WTC11 (cell line): ENCODE measurements at regions not wholly inside any gene's neighbourhood (a gene's known extent, or its start where the extent isn't known, plus 50 kb on each side); places are given as distances from the start of the nearest gene placed in this dataset.

ENCODE experiments used
- ATAC-seq: fragments of 200-7000 bp; cut with Tn5 transposase; 2 replicates; pipeline ENCODE4 v1.10.0; 2021; ENCODE audit warnings: mild to moderate bottlenecking, moderate library complexity
- CTCF ChIA-PET: fragments of 300-600 bp; sonication (Branson Sonifier 250); formaldehyde crosslinking; loops from one replicate; lab custom pipeline; 2021; ENCODE audit warnings: antibody characterized with exemption; lab: Charles Lee
- POLR2A ChIA-PET: fragments of 350-600 bp; sonication (Branson Sonifier 250); formaldehyde crosslinking; loops from one replicate; lab custom pipeline; 2021; ENCODE audit warnings: antibody characterized with exemption; lab: Charles Lee
- DNase-seq: peaks from one replicate; pipeline ENCODE4 v3.0.0; 2021; ENCODE audit warnings: low spot score
- H3K27ac Mint-ChIP-seq: 2 replicates; pipeline ENCODE4 v1.8.0; 2021; ENCODE audit warnings: mixed read lengths
- H3K27me3 Mint-ChIP-seq: 2 replicates; pipeline ENCODE4 v1.8.0; 2021; ENCODE audit warnings: low read depth, mild to moderate bottlenecking, moderate library complexity, mixed read lengths
- H3K36me3 Mint-ChIP-seq: 2 replicates; pipeline ENCODE4 v1.8.0; 2021; ENCODE audit warnings: mixed read lengths
- H3K4me1 Mint-ChIP-seq: 2 replicates; pipeline ENCODE4 v1.8.0; 2022; ENCODE audit warnings: mixed read lengths
- H3K4me3 Mint-ChIP-seq: 2 replicates; pipeline ENCODE4 v1.8.0; 2021; ENCODE audit warnings: mild to moderate bottlenecking, moderate library complexity, mixed read lengths
- H3K9me3 Mint-ChIP-seq: 2 replicates; pipeline ENCODE4 v1.8.0; 2021; ENCODE audit warnings: mixed read lengths
- AR ChIP-seq: fragments of 250-450 bp; sonication (Bioruptor Pico); IDR thresholded peaks from 2 replicates; pipeline ENCODE4 v1.9.0; 2021; ENCODE audit warnings: mild to moderate bottlenecking
- CDX4 ChIP-seq: fragments of 250-450 bp; sonication (Bioruptor Pico); IDR thresholded peaks from 2 replicates; pipeline ENCODE4 v1.9.0; 2021; ENCODE audit warnings: moderate library complexity, mild to moderate bottlenecking, inconsistent platforms, borderline replicate concordance
- E2F1 ChIP-seq: sonication (generic); formaldehyde crosslinking; IDR thresholded peaks from 2 replicates; pipeline ENCODE4 v1.8.0; 2022; ENCODE audit warnings: mild to moderate bottlenecking, missing genetic modification reagents
- ERG ChIP-seq: fragments of 250-450 bp; sonication (Bioruptor Pico); IDR thresholded peaks from 2 replicates; pipeline ENCODE4 v1.8.0; 2021; ENCODE audit warnings: mild to moderate bottlenecking
- IRF1 ChIP-seq: sonication (generic); formaldehyde crosslinking; IDR thresholded peaks from 2 replicates; pipeline ENCODE4 v1.8.0; 2023; ENCODE audit warnings: missing genetic modification reagents
- MXD4 ChIP-seq: fragments of 250-450 bp; sonication (Bioruptor Pico); IDR thresholded peaks from 2 replicates; pipeline ENCODE4 v1.8.0; 2021; ENCODE audit warnings: mild to moderate bottlenecking, moderate library complexity, borderline replicate concordance
- MYBL2 ChIP-seq: sonication (generic); formaldehyde crosslinking; IDR thresholded peaks from 2 replicates; pipeline ENCODE4 v1.8.1; 2023; ENCODE audit warnings: mild to moderate bottlenecking, moderate library complexity, missing genetic modification reagents
- NFATC4 ChIP-seq: fragments of 250-450 bp; sonication (Bioruptor Pico); IDR thresholded peaks from 2 replicates; pipeline ENCODE4 v1.9.0; 2021; ENCODE audit warnings: mild to moderate bottlenecking
- NFYB ChIP-seq: sonication (generic); formaldehyde crosslinking; conservative IDR thresholded peaks from 2 replicates; pipeline ENCODE4 v1.8.0; 2022; ENCODE audit warnings: low read depth, missing genetic modification reagents
- RORB ChIP-seq: fragments of 250-450 bp; sonication (Bioruptor Pico); IDR thresholded peaks from 2 replicates; pipeline ENCODE4 v1.9.0; 2021; ENCODE audit warnings: mild to moderate bottlenecking
- SMAD4 ChIP-seq: sonication (generic); formaldehyde crosslinking; IDR thresholded peaks from 2 replicates; pipeline ENCODE4 v1.8.0; 2022; ENCODE audit warnings: mild to moderate bottlenecking, missing genetic modification reagents
- SP1 ChIP-seq: sonication (generic); formaldehyde crosslinking; conservative IDR thresholded peaks from 2 replicates; pipeline ENCODE4 v1.8.1; 2022; ENCODE audit warnings: missing genetic modification reagents
- STAT6 ChIP-seq: sonication (generic); formaldehyde crosslinking; conservative IDR thresholded peaks from 2 replicates; pipeline ENCODE4 v1.8.1; 2023; ENCODE audit warnings: mild to moderate bottlenecking, low read depth, missing genetic modification reagents, moderate library complexity
- ZMAT4 ChIP-seq: fragments of 250-450 bp; sonication (Bioruptor Pico); IDR thresholded peaks from 2 replicates; pipeline ENCODE4 v1.9.0; 2021; ENCODE audit warnings: mild to moderate bottlenecking
- ZNF138 ChIP-seq: sonication (generic); formaldehyde crosslinking; conservative IDR thresholded peaks from 2 replicates; pipeline ENCODE4 v1.8.1; 2022; ENCODE audit warnings: mild to moderate bottlenecking, moderate library complexity, missing genetic modification reagents
- ZNF232 ChIP-seq: sonication (generic); formaldehyde crosslinking; IDR thresholded peaks from 2 replicates; pipeline ENCODE4 v1.8.0; 2022; ENCODE audit warnings: mild to moderate bottlenecking, missing genetic modification reagents
- ZNF317 ChIP-seq: sonication (generic); formaldehyde crosslinking; IDR thresholded peaks from 2 replicates; pipeline ENCODE4 v1.8.1; 2023; ENCODE audit warnings: low read depth, mild to moderate bottlenecking, moderate library complexity, missing genetic modification reagents, borderline replicate concordance
- ZNF396 ChIP-seq: fragments of 250-450 bp; sonication (Bioruptor Pico); IDR thresholded peaks from 2 replicates; pipeline ENCODE4 v1.8.0; 2021; ENCODE audit warnings: mild to moderate bottlenecking, moderate library complexity, borderline replicate concordance
- ZNF416 ChIP-seq: fragments of 250-450 bp; sonication (Bioruptor Pico); IDR thresholded peaks from 2 replicates; pipeline ENCODE4 v1.9.0; 2021; ENCODE audit warnings: mild to moderate bottlenecking, inconsistent platforms
- ZNF532 ChIP-seq: fragments of 250-450 bp; sonication (Bioruptor Pico); IDR thresholded peaks from 2 replicates; pipeline ENCODE4 v1.9.0; 2021; ENCODE audit warnings: mild to moderate bottlenecking, borderline replicate concordance
- ZNF671 ChIP-seq: fragments of 250-450 bp; sonication (Bioruptor Pico); IDR thresholded peaks from 2 replicates; pipeline ENCODE4 v1.8.0; 2021; ENCODE audit warnings: mild to moderate bottlenecking

GRCh38 chr1:189657715-189658114 is 819.9 kb downstream of the BRINP3 start (continued):
- TF ChIP-seq ZNF532 (CRISPR knock-in tag), result no peak
- TF ChIP-seq AR (CRISPR knock-in tag), result no peak
- no peak for TF ChIP-seq ZMAT4
- no peak for TF ChIP-seq MXD4 (CRISPR knock-in tag)
- TF ChIP-seq MYBL2, result no peak
- TF ChIP-seq ZNF138 (CRISPR knock-in tag), result no peak
- no peak for TF ChIP-seq E2F1 (CRISPR knock-in tag)
- no peak for TF ChIP-seq ZNF416 (CRISPR knock-in tag)
- TF ChIP-seq ZNF671 (CRISPR knock-in tag), result no peak

- DNase-seq (no peak), ATAC-seq (no peak)
- H3K27me3 Mint-ChIP-seq, result no peaks in the 10 kb centered on the region
- no peaks in the 10 kb centered on the region for H3K36me3 Mint-ChIP-seq
- H3K4me3 Mint-ChIP-seq, result no peak overlapping the region
- H3K4me1 Mint-ChIP-seq, result no peaks in the 10 kb centered on the region
- ChIA-PET POLR2A (no interaction called here), CTCF (no interaction called here)
- H3K9me3 Mint-ChIP-seq, result no peaks in the 10 kb centered on the region
- no peak overlapping the region for H3K27ac Mint-ChIP-seq
- no peak for TF ChIP-seq RORB (CRISPR knock-in tag)
- TF ChIP-seq ZNF232 (CRISPR knock-in tag), result no peak
- no peak for TF ChIP-seq SP1 (CRISPR knock-in tag)
These were observed 819.3 kb downstream of the BRINP3 start for GRCh38 chr1:189658381-189658780.

- no peaks in the 10 kb centered on the region for H3K27me3 Mint-ChIP-seq
- CTCF ChIA-PET, result no interaction called here
- ATAC-seq (no peak), DNase-seq (no peak)
- H3K4me3 Mint-ChIP-seq, result no peak overlapping the region
- no peaks in the 10 kb centered on the region for H3K4me1 Mint-ChIP-seq
- H3K36me3 Mint-ChIP-seq, result no peaks in the 10 kb centered on the region
- POLR2A ChIA-PET, result no interaction called here
- H3K27ac Mint-ChIP-seq, result no peak overlapping the region
- H3K9me3 Mint-ChIP-seq, result no peaks in the 10 kb centered on the region
- no peak for TF ChIP-seq NFATC4
- no peak for TF ChIP-seq ERG (CRISPR knock-in tag)
- TF ChIP-seq ZNF396, result no peak
- no peak for TF ChIP-seq ZNF317 (CRISPR knock-in tag)
- no peak for TF ChIP-seq SMAD4 (CRISPR knock-in tag)
- TF ChIP-seq STAT6 (CRISPR knock-in tag), result no peak
- TF ChIP-seq NFYB (CRISPR knock-in tag), result no peak
- TF ChIP-seq IRF1 (CRISPR knock-in tag), result no peak
- TF ChIP-seq CDX4, result no peak
These were observed 817.9 kb downstream of the BRINP3 start for GRCh38 chr1:189659731-189660130.
